GM03348 (cell line): ENCODE measurements at regions not wholly inside any gene's neighbourhood (a gene's known extent, or its start where the extent isn't known, plus 50 kb on each side); places are given as distances from the start of the nearest gene placed in this dataset.
"Not testable (repeated sequence)": the region's sequence is repeated elsewhere in the genome, so short reads cannot be mapped to it uniquely, and the experiment has no call there.

Source experiments
- DNase-seq: peaks from one replicate; pipeline ENCODE4 v3.0.0; 2012; ENCODE audit warnings: low spot score

- DNase-seq: no peak
Observed at GRCh38 chr6:3962291-3963280, 113.4 kb downstream of the FAM50B start.

GRCh38 chr6:3963426-3963825 lies 114.3 kb downstream of the FAM50B start:
- no peak for DNase-seq

GRCh38 chr6:3965071-3965718 lies 113.7 kb downstream of the FAM217A start:
- peak; percentile 19 for DNase-seq

DNA sequence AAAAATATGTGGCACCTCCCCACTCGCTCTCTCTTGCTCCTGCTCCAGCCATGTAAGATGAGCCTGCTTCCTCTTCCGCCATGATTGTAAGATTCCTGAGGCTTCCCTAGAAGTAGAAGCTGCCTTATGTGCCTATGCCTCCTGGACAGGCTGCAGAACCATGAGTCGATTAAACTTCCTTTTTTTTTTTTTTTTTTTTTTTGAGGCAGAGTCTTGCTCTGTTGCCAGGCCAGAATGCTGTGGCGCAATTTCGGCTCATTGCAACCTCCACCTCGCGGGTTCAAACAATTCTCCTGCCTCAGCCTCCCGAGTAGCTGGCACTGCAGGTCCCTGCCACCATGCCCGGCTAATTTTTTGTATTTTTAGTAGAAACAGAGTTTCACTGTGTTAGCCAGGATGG lies 112.5 kb downstream of the FAM217A start:
- DNase-seq: no peak

DNA sequence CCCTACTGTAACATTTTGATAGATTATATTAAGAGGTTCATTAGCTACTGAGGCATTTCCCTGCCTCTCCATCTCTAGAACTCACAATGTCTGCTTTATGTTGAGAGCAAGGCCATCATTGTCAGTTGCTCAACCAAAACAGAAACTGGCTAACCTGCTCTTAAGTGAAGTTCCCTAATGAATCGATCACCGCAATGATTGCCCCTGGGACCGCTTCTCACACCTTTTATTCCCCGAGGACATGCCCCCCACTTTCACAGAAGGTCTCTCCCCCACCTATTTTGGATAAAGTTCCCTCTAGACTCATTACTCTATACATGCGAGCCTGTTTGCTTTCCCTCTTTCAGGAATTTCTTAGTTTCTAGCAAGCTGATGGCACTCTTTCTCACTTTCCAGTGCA lies 108.8 kb downstream of the FAM217A start:
- DNase-seq: no peak

GRCh38 chr6:3973152-3973551 lies 105.8 kb downstream of the FAM217A start:
- not testable (repeated sequence) for DNase-seq

DNA sequence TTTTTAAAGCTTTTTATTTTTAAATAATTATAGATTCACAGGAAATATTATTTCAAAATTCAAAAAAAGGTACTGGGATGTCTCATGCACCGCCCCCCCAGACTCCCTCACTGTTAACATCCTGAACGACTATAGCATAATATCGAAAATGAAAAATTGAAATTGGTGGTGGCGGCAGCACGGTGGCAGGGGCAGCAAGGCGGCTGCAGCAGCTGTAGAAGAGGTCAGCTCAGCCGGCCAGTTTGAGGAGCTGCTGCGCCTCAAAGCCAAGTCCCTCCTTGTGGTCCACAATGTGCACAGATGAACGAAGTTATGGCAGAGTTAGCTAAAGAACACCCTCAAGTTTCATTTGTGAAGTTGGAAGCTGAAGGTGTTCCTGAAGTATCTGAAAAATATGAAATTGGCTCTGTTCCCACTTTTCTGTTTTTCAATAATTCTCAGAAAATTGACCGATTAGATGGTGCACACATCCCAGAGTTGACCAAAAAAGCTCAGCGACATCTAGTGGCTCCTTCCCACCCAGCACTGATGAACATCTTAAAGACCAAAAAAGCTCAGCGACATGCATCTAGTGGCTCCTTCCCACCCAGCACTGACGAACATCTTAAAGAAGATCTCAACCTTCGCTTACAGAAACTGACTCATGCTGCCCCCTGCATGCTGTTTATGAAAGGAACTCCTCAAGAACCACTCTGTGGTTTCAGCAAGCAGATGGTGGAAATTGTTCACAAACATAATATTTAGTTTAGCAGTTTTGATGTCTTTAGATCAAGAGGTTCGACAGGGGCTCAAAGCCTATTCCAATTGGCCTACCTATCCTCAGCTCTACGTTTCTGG lies 100.8 kb downstream of the FAM217A start:
- DNase-seq: peak; percentile 73

DNA sequence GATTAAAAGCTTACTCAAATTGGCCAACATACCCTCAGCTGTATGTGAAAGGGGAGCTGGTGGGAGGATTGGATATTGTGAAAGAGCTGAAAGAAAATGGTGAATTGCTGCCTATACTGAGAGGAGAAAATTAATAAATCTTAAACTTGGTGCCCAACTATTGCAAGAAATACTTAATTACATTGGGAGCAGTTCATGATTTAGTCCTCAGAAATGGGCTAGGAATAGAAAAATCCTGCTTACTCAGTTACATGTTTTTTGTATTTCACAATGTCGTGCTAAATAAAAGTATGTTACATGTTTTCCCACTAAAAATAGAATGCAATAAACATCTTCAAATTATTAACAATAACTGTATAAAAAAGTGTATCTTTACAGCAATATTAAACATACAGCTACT lies 100.0 kb downstream of the FAM217A start:
- DNase-seq: not testable (repeated sequence)

GRCh38 chr6:3981917-3982316 lies 97.0 kb downstream of the FAM217A start:
- no peak for DNase-seq

- DNase-seq: no peak
Observed at GRCh38 chr6:3983778-3984177, 95.2 kb downstream of the FAM217A start.

DNA sequence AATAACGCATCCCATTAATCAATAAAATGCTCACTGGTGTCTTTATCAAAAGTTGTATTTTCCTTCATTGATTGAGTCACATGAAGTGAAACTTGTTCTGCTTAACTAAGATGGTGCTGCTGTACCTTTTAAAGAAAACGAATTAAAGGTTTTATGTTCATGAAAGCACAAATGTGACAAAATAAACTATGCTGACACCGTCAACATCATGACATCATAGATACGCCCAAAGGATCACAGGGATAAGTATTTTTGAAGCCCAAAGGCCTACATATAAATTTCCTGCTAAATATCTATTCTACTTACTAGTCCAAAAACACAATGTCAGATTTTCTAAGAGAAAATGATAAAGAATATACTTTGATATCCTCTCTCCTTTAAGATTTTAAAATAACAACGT lies 94.4 kb downstream of the FAM217A start:
- DNase-seq: no peak

DNA sequence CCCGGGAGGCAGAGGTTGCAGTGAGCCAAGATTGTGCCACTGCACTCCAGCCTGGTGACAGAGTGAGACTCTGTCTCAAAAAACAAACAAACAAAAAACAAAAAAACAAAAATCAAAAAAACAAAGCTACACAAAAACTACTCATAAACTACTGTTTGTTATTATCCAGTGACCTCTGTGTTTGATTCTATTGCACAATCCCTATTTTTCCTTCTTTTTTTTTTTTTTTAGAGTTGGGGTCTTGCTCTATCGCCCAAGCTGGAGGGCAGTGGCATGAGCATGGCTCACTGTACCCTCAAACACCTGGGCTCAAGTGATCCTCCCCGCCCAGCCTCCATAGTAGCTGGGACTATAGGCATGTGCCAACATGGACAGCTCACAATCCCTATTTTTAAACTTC lies 92.7 kb downstream of the FAM217A start:
- DNase-seq: no peak

DNA sequence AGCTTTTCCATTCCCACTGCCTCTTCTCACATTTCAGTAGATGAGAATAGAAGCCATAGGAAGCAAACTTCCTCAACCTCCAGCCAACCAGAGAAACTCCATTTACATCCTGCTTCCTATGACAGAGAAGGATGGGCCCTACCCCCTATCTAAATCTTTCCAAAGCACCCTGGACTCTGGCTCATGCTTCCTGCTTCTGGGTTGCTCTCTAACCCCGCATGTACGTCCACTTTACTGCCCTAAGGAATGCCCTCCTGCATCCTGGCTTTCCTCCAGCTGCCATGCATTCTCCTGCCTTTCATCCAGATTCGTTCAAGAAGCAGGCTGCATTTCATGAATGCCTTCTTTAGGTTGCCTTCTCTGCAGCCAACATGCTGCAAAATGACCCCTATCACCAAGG lies 91.9 kb downstream of the FAM217A start:
- no peak for DNase-seq

DNA sequence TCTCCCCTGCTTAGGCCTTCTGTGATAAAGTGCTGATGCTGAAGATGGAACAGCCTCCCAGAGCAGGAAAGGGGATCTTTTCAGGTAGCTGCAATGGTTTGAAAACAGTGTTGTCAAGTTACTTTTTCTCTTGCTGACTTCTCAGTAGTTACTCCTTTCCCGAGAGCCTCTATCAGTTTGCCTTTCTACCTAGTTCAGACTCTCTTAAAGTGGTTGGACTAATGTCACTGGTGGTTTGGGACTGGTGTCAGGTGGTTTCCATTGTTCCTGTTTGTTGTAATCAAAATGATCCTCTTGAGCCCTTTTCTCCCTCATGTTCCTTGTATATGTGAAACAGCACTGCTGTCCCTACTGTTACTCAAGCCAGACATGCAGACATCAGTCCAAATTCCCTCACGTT lies 91.4 kb downstream of the FAM217A start:
- no peak for DNase-seq

DNA sequence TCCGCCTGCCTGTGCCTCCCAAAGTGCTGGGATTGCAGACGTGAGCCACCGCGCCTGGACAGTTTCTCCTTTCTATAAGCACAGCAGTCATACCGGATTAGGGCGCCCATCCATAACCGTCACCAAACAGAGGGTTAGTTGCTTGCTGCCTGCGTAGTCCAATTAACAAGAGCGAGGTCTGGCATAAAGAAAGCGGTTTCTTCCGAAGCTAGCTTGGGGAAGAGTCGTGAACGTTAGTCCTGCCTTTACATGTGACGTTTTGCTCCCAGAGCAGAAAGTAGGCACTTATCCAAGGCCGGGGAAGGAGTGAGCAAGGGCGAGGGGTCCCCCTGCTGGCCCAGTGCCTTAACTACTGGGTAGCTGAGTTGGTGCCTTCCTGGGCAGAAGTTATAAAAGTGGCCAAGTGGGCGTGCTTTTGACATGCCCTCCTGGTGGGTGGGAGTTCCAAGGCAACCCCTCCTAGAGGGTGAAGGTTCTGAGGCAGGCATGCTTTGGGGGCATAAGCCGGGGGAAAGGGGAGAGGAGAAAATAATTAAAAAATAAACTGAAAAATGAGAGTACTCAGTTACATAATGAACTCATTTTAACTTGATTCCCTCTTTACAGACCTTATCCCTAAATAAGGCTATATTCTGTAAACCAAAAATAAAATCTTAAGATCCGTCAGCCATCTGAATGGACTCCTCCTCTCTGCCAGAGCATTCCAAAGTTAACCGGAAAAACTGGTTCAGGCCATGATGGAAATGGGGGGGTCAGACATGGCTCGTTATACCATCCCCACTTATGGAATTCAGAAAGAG lies 88.0 kb downstream of the FAM217A start:
- peak; percentile 92 for DNase-seq

GRCh38 chr6:3991941-3992340 lies 87.0 kb downstream of the FAM217A start:
- DNase-seq: no peak

GRCh38 chr6:3996349-3996748 lies 82.6 kb downstream of the FAM217A start:
- DNase-seq: no peak

- DNase-seq: peak; percentile 68
Observed at GRCh38 chr6:3997177-3997770, 81.7 kb downstream of the FAM217A start.

GRCh38 chr6:3999800-4000661 lies 78.9 kb downstream of the FAM217A start:
- DNase-seq: no peak

DNA sequence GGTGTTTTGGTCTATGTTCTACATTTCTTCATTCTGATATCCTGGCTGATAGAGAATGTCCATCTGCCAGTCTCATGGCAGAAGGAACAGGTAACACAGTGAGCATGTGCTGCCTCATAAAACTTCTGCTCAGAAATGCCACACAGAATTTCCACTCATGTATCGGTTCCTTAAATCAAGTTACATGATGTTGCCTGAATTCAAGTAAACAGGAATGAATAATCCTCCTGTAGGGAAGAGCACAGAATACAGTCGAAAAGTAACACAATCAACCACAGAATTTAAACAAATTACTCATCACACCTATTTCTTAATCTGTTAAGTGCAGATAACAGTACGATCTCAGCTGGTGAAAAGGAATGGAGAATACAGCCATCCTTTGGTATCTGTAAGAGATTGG lies 74.7 kb downstream of the FAM217A start:
- no peak for DNase-seq
